Mucosa of rectum (tissue), 2 donors: ENCODE measurements at regions not wholly inside any gene's neighbourhood (a gene's known extent, or its start where the extent isn't known, plus 50 kb on each side); places are given as distances from the start of the nearest gene placed in this dataset.

Experiments
- H3K27ac ChIP-seq, 2 donors: one replicate each; pipeline ENCODE4 v1.7.0; 2013; ENCODE audit warnings: inconsistent platforms in 2 of 2, low read depth in 2 of 2, low read length in 2 of 2
- H3K27me3 ChIP-seq, 2 donors: one replicate each; pipeline ENCODE4 v1.7.0; 2013; ENCODE audit warnings: low read length in 2 of 2; ENCODE audit not compliant: control insufficient read depth in 2 of 2, insufficient read depth in 2 of 2
- H3K36me3 ChIP-seq, 2 donors: one replicate each; pipeline ENCODE4 v1.7.0; 2013; ENCODE audit warnings: low read length in 2 of 2; ENCODE audit not compliant: control insufficient read depth in 2 of 2, insufficient read depth in 2 of 2
- H3K4me1 ChIP-seq, 2 donors: one replicate each; pipeline ENCODE4 v1.7.0; 2013; ENCODE audit warnings: low read length in 2 of 2, mild to moderate bottlenecking in 1 of 2; ENCODE audit not compliant: control insufficient read depth in 2 of 2, insufficient read depth in 2 of 2
- H3K4me3 ChIP-seq, 2 donors: one replicate each; pipeline ENCODE4 v1.7.0; 2013; ENCODE audit warnings: low read length in 2 of 2
- H3K9ac ChIP-seq, 2 donors: one replicate each; pipeline ENCODE4 v1.7.0; 2013; ENCODE audit warnings: low read length in 2 of 2, low read depth in 1 of 2, mild to moderate bottlenecking in 1 of 2
- H3K9me3 ChIP-seq, 2 donors: one replicate each; pipeline ENCODE4 v1.7.0; 2013; ENCODE audit warnings: low read length in 2 of 2; ENCODE audit not compliant: control insufficient read depth in 2 of 2
- donor health status: healthy.
- donor health status: Normal muscosa, but diverticular disease.

DNA sequence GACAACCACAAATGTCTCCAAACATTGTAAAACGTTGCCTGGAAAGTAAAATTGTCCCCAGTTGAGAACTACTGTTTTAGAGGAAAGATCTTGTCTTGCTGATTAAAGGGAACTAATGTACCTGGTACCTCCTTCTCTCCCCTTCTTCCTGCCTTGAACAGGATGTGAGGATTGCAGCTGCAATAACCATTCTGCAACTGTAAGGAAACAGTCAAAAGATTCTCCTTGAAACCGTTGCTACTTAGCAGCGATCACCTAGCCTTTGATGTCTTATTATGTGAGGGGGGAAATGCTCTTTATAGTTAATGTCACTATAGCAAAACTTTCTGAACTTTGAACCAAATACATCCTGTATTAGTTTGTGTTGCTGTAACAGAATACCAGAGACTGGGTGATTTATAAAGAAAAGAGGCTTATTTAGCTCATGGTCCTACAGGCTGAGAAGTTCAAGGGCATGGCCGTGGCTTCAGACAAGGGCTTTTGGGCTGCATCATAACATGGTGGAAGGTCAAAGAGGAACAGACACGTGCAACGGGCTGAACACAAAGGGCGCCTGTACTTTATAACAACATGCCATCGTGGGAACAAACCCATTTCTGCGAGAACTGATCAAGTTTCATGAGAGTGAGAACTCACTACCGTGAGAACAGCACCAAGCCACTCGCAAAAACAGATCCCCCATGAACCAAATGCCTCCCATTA, 54.2 kb upstream of the PARD3 start:
- Histone ChIP-seq H3K27ac (no peak overlapping the region), H3K4me3 (no peak overlapping the region), H3K4me1 (peaks cover 2 to 5% of the 10 kb centered on the region in 2 donors), H3K9me3 (no peaks in the 10 kb centered on the region), H3K36me3 (no peaks in the 10 kb centered on the region), H3K9ac (no peak overlapping the region), H3K27me3 (no peaks in the 10 kb centered on the region)

- Histone ChIP-seq H3K27me3 (no peaks in the 10 kb centered on the region), H3K4me1 (peaks cover 8 to 12% of the 10 kb centered on the region in 2 donors), H3K4me3 (no peak overlapping the region), H3K36me3 (no peaks in the 10 kb centered on the region), H3K9ac (no peak overlapping the region), H3K27ac (no peak overlapping the region), H3K9me3 (no peaks in the 10 kb centered on the region)
Measured at GRCh38 chr10:34868589-34868988, 53.5 kb upstream of the PARD3 start.

GRCh38 chr10:34866848-34867247, 51.8 kb upstream of the PARD3 start:
- no peaks in the 10 kb centered on the region for H3K27me3 ChIP-seq
- no peak overlapping the region for H3K9ac ChIP-seq
- peaks cover 8 to 19% of the 10 kb centered on the region in 2 donors for H3K4me1 ChIP-seq
- no peak overlapping the region for H3K27ac ChIP-seq
- H3K4me3 ChIP-seq = no peak overlapping the region
- H3K36me3 ChIP-seq = no peaks in the 10 kb centered on the region
- H3K9me3 ChIP-seq = no peaks in the 10 kb centered on the region
